HG03135 (cell line): ENCODE measurements at regions not wholly inside any gene's neighbourhood (a gene's known extent, or its start where the extent isn't known, plus 50 kb on each side); places are given as distances from the start of the nearest gene placed in this dataset.
"Not testable (repeated sequence)": the region's sequence is repeated elsewhere in the genome, so short reads cannot be mapped to it uniquely, and the experiment has no call there.

Experiments used
- ATAC-seq: cut with Tn5 transposase; IDR thresholded peaks from one replicate; pipeline ENCODE4 v1.9.1; 2021; ENCODE audit warnings: mild to moderate bottlenecking, moderate library complexity; ENCODE audit not compliant: unreplicated experiment

- not testable (repeated sequence) for ATAC-seq
Measured at GRCh38 chr9:32209164-32209563, 175.3 kb upstream of the ACO1 start.

GRCh38 chr9:32218100-32218767 is 166.2 kb upstream of the ACO1 start:
- ATAC-seq: peak; percentile 99

- ATAC-seq: no peak
Measured at GRCh38 chr9:32220750-32221149, 163.7 kb upstream of the ACO1 start.

- no peak for ATAC-seq
Measured at GRCh38 chr9:32234451-32234850, 150.0 kb upstream of the ACO1 start.

- ATAC-seq: no peak
Measured at GRCh38 chr9:32247168-32247567, 137.3 kb upstream of the ACO1 start.

- no peak for ATAC-seq
Measured at GRCh38 chr9:32248189-32248712, 136.2 kb upstream of the ACO1 start.

- peak; percentile 63 for ATAC-seq
Measured at GRCh38 chr9:32251539-32251938, 132.9 kb upstream of the ACO1 start.

- no peak for ATAC-seq
Measured at GRCh38 chr9:32253731-32254130, 130.7 kb upstream of the ACO1 start.

GRCh38 chr9:32255026-32255425 is 129.4 kb upstream of the ACO1 start:
- no peak for ATAC-seq

GRCh38 chr9:32258482-32258881 is 126.0 kb upstream of the ACO1 start:
- no peak for ATAC-seq

- ATAC-seq: no peak
Measured at GRCh38 chr9:32260151-32260862, 124.1 kb upstream of the ACO1 start.

- no peak for ATAC-seq
Measured at GRCh38 chr9:32264170-32264864, 120.1 kb upstream of the ACO1 start.

GRCh38 chr9:32265037-32265436 is 119.4 kb upstream of the ACO1 start:
- no peak for ATAC-seq

- ATAC-seq: no peak
Measured at GRCh38 chr9:32278991-32279390, 105.5 kb upstream of the ACO1 start.

- ATAC-seq: no peak
Measured at GRCh38 chr9:32289756-32290155, 94.7 kb upstream of the ACO1 start.

GRCh38 chr9:32291370-32291769 is 93.1 kb upstream of the ACO1 start:
- ATAC-seq: no peak

GRCh38 chr9:32292611-32293010 is 91.8 kb upstream of the ACO1 start:
- ATAC-seq: no peak

- ATAC-seq: no peak
Measured at GRCh38 chr9:32293091-32293490, 91.4 kb upstream of the ACO1 start.

GRCh38 chr9:32294106-32294505 is 90.3 kb upstream of the ACO1 start:
- no peak for ATAC-seq

- ATAC-seq: no peak
Measured at GRCh38 chr9:32300373-32300772, 84.1 kb upstream of the ACO1 start.

- no peak for ATAC-seq
Measured at GRCh38 chr9:32304495-32304894, 79.9 kb upstream of the ACO1 start.

- no peak for ATAC-seq
Measured at GRCh38 chr9:32306006-32306405, 78.4 kb upstream of the ACO1 start.
